ENCODE measurements at regions not wholly inside any gene's neighbourhood (a gene's known extent, or its start where the extent isn't known, plus 50 kb on each side); places are given as distances from the start of the nearest gene placed in this dataset.
"Not testable (repeated sequence)": the region's sequence is repeated elsewhere in the genome, so short reads cannot be mapped to it uniquely, and the experiment has no call there.

GRCh38 chr9:15007698-15008097 is 97.5 kb upstream of the FREM1 start:
- Histone ChIP-seq H3K4me3 (no peak overlapping the region), H3K36me3 (no peaks in the 10 kb centered on the region), H3K27ac (no peak overlapping the region), H3K9me3 (no peaks in the 10 kb centered on the region), H3K4me1 (no peaks in the 10 kb centered on the region), H3K27me3 (no peaks in the 10 kb centered on the region)
- 46% methylated on average over 1 of the region's 1 CpG for WGBS
- TF ChIP-seq POLR2A (IDR thresholded peaks at IDR 0.05) = no peak
- no peak for TF ChIP-seq EP300 (IDR thresholded peaks at IDR 0.05)
- TF ChIP-seq, protein P1, sequence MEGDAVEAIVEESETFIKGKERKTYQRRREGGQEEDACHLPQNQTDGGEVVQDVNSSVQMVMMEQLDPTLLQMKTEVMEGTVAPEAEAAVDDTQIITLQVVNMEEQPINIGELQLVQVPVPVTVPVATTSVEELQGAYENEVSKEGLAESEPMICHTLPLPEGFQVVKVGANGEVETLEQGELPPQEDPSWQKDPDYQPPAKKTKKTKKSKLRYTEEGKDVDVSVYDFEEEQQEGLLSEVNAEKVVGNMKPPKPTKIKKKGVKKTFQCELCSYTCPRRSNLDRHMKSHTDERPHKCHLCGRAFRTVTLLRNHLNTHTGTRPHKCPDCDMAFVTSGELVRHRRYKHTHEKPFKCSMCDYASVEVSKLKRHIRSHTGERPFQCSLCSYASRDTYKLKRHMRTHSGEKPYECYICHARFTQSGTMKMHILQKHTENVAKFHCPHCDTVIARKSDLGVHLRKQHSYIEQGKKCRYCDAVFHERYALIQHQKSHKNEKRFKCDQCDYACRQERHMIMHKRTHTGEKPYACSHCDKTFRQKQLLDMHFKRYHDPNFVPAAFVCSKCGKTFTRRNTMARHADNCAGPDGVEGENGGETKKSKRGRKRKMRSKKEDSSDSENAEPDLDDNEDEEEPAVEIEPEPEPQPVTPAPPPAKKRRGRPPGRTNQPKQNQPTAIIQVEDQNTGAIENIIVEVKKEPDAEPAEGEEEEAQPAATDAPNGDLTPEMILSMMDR (IDR thresholded peaks at IDR 0.05) = no peak
- no peak for TF ChIP-seq POLR2AphosphoS5 (IDR thresholded peaks at IDR 0.05)
- no peak for DNase-seq (ENCODE audit: low spot score in 2 of 2)

DNA sequence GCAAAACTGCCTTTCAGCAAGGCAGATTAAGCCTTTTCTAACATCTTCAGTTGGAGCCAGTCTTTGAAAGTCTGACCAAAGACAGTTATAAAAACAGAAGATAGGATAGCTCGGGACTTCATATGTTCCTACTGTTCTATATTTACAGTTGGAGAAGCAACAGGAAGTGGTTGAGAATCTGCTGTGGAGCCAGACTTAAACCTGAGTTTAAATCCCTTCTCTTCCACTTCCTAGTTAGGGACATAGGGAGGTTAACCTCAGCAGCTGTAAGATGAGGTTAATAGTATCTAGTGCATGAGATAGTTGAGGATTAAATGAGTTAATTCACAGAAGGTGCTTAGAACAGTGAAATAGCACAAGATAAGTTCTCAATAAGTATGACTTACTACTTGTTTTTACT is 84.5 kb upstream of the FREM1 start:
- 54% methylated on average over 1 of the region's 1 CpG for WGBS

GRCh38 chr9:14993901-14994554 is 83.8 kb upstream of the FREM1 start:
- Histone ChIP-seq H3K36me3 (no peaks in the 10 kb centered on the region), H3K27me3 (no peaks in the 10 kb centered on the region), H3K9me3 (no peaks in the 10 kb centered on the region), H3K27ac (no peak overlapping the region), H3K4me1 (peaks cover 6% of the 10 kb centered on the region), H3K4me3 (peak overlapping the region; percentile 54)
- DNase-seq (ENCODE audit: low spot score in 2 of 2) = no peak
- WGBS = 69% methylated on average over 9 of the region's 9 CpGs
- TF ChIP-seq POLR2A (IDR thresholded peaks at IDR 0.05) (no peak), POLR2AphosphoS5 (IDR thresholded peaks at IDR 0.05) (no peak), EP300 (IDR thresholded peaks at IDR 0.05) (no peak)

More for the DNA sequence above, 84.5 kb upstream of the FREM1 start:
- Histone ChIP-seq H3K9me3 (no peaks in the 10 kb centered on the region), H3K27ac (no peak overlapping the region), H3K27me3 (no peaks in the 10 kb centered on the region), H3K36me3 (no peaks in the 10 kb centered on the region), H3K4me1 (peaks cover 6% of the 10 kb centered on the region), H3K4me3 (no peak overlapping the region)
- no peak for DNase-seq (ENCODE audit: low spot score in 2 of 2)
- TF ChIP-seq POLR2A (IDR thresholded peaks at IDR 0.05) (no peak), POLR2AphosphoS5 (IDR thresholded peaks at IDR 0.05) (no peak), EP300 (IDR thresholded peaks at IDR 0.05) (no peak)
- TF ChIP-seq, protein P1 (IDR thresholded peaks at IDR 0.05) = no peak

- Histone ChIP-seq H3K9me3 (no peaks in the 10 kb centered on the region), H3K27ac (peak overlapping the region; percentile 1), H3K36me3 (no peaks in the 10 kb centered on the region), H3K4me1 (peaks cover 6% of the 10 kb centered on the region), H3K4me3 (peak overlapping the region; percentile 54), H3K27me3 (no peaks in the 10 kb centered on the region)
- TF ChIP-seq EP300 (IDR thresholded peaks at IDR 0.05) = no peak
- TF ChIP-seq POLR2A (IDR thresholded peaks at IDR 0.05) = peak in 1 of 2 donors; percentile 10
- peak; percentile 87 to 89 for DNase-seq (ENCODE audit: low spot score in 2 of 2)
- WGBS = 9% methylated on average over 16 of the region's 49 CpGs
Observed at GRCh38 chr9:14993061-14993800, 83.0 kb upstream of the FREM1 start.

- DNase-seq (ENCODE audit: low spot score in 2 of 2) = no peak
- H3K27me3 ChIP-seq = no peaks in the 10 kb centered on the region
- TF ChIP-seq POLR2AphosphoS5 (IDR thresholded peaks at IDR 0.05) (no peak), EP300 (IDR thresholded peaks at IDR 0.05) (no peak)
- H3K36me3 ChIP-seq = no peaks in the 10 kb centered on the region
- H3K4me3 ChIP-seq = peak overlapping the region; percentile 54
- peaks cover 6% of the 10 kb centered on the region for H3K4me1 ChIP-seq
- 65% methylated on average over 5 of the region's 5 CpGs for WGBS
- peak overlapping the region; percentile 1 for H3K27ac ChIP-seq
- no peaks in the 10 kb centered on the region for H3K9me3 ChIP-seq
Observed at GRCh38 chr9:14992516-14992915, 82.3 kb upstream of the FREM1 start.

- H3K27ac ChIP-seq = peak overlapping the region; percentile 1
- no peaks in the 10 kb centered on the region for H3K27me3 ChIP-seq
- TF ChIP-seq POLR2A (IDR thresholded peaks at IDR 0.05) (no peak), POLR2AphosphoS5 (IDR thresholded peaks at IDR 0.05) (no peak), EP300 (IDR thresholded peaks at IDR 0.05) (no peak)
- TF ChIP-seq, protein P1 (IDR thresholded peaks at IDR 0.05) = no peak
- peaks cover 6% of the 10 kb centered on the region for H3K4me1 ChIP-seq
- H3K9me3 ChIP-seq = no peaks in the 10 kb centered on the region
- H3K36me3 ChIP-seq = no peaks in the 10 kb centered on the region
- DNase-seq (ENCODE audit: low spot score in 2 of 2) = no peak
- H3K4me3 ChIP-seq = peak overlapping the region; percentile 54
- WGBS = 75% methylated on average over 9 of the region's 9 CpGs
Observed at GRCh38 chr9:14992081-14992480, 81.9 kb upstream of the FREM1 start.

DNA sequence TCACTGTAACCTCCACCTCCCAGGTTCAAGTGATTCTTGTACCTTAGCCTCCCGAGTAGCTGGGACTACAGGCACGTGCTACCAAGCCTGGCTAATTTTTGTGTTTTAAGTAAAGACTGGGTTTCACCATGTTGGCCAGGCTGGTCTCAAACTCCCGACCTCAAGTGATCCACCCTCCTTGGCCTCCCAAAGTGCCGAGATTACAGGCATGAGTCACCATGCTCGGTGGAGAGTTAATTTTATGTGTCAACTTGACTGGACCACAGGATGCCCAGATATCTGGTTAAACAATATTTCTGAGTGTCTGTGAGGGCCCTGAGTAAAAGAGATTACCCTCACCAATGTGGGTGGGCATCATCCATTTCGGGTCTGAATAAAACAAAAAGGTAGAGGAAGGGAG is 80.4 kb upstream of the FREM1 start:
- not testable (repeated sequence) for H3K36me3 ChIP-seq; DNase-seq (ENCODE audit: low spot score in 2 of 2); H3K4me1 ChIP-seq; H3K27me3 ChIP-seq; H3K27ac ChIP-seq; H3K4me3 ChIP-seq; H3K9me3 ChIP-seq
- WGBS = 87% methylated on average over 6 of the region's 6 CpGs
